ENCODE measurements at regions not wholly inside any gene's neighbourhood (a gene's known extent, or its start where the extent isn't known, plus 50 kb on each side); places are given as distances from the start of the nearest gene placed in this dataset.

- DNase-seq (ENCODE audit: insufficient read length, low spot score), result no peak
- no peak for FAIRE-seq
- TF ChIP-seq CTCF (IDR thresholded peaks at IDR 0.05; ENCODE audit: insufficient read depth, missing control alignments), result no peak
Observed at GRCh38 chr20:55919319-55919718, 86.0 kb downstream of the CBLN4 start.

- no peak for FAIRE-seq
- no peak for TF ChIP-seq CTCF (IDR thresholded peaks at IDR 0.05; ENCODE audit: insufficient read depth, missing control alignments)
- no peak for DNase-seq (ENCODE audit: insufficient read length, low spot score)
Observed at GRCh38 chr20:55918471-55918870, 86.8 kb downstream of the CBLN4 start.

GRCh38 chr20:55893031-55893430 is 112.3 kb downstream of the CBLN4 start:
- TF ChIP-seq CTCF (IDR thresholded peaks at IDR 0.05; ENCODE audit: insufficient read depth, missing control alignments), result no peak
- DNase-seq (ENCODE audit: insufficient read length, low spot score) (no peak), FAIRE-seq (no peak)

GRCh38 chr20:55888685-55889084 is 116.6 kb downstream of the CBLN4 start:
- DNase-seq (ENCODE audit: insufficient read length, low spot score), result no peak
- FAIRE-seq, result no peak
- TF ChIP-seq CTCF (IDR thresholded peaks at IDR 0.05; ENCODE audit: insufficient read depth, missing control alignments), result no peak

- DNase-seq (ENCODE audit: insufficient read length, low spot score), result no peak
- no peak for FAIRE-seq
- no peak for TF ChIP-seq CTCF (IDR thresholded peaks at IDR 0.05; ENCODE audit: insufficient read depth, missing control alignments)
Observed at GRCh38 chr20:55882910-55883309, 122.4 kb downstream of the CBLN4 start.

- no peak for FAIRE-seq
Observed at GRCh38 chr20:55882286-55882685, 123.0 kb downstream of the CBLN4 start.

GRCh38 chr20:55881204-55881603 is 124.1 kb downstream of the CBLN4 start:
- DNase-seq (ENCODE audit: insufficient read length, low spot score) (no peak), FAIRE-seq (no peak)
- TF ChIP-seq CTCF (IDR thresholded peaks at IDR 0.05; ENCODE audit: insufficient read depth, missing control alignments), result no peak

More at GRCh38 chr20:55882286-55882685, 123.0 kb downstream of the CBLN4 start:
- TF ChIP-seq CTCF (IDR thresholded peaks at IDR 0.05; ENCODE audit: insufficient read depth, missing control alignments), result no peak
- DNase-seq (ENCODE audit: insufficient read length, low spot score), result no peak

Data from D721Med (cell line).